Prostate gland (tissue), 2 donors: ENCODE measurements at regions not wholly inside any gene's neighbourhood (a gene's known extent, or its start where the extent isn't known, plus 50 kb on each side); places are given as distances from the start of the nearest gene placed in this dataset.

Experiments
- POLR2A ChIP-seq: fragments of 450-650 bp; IDR thresholded peaks from one replicate; pipeline ENCODE4 v1.6.1; 2016; ENCODE audit warnings: antibody characterized with exemption, mild to moderate bottlenecking
- POLR2AphosphoS5 ChIP-seq: sonication (generic); formaldehyde crosslinking; IDR thresholded peaks from one replicate; pipeline ENCODE4 v1.6.1; 2017; ENCODE audit warnings: antibody characterized with exemption
- TF ChIP-seq, protein P1 (sequence below), 4 experiments: fragments of 200-600 bp in 2 of 4; fragments of 450-650 bp in 2 of 4; sonication (generic) in 2 of 4; IDR thresholded peaks; 1 replicate in 3 of 4; 2 replicates in 1 of 4; pipeline ENCODE4 v1.5.1; 2016 to 2019; ENCODE audit warnings: antibody characterized with exemption in 4 of 4, mild to moderate bottlenecking in 2 of 4, moderate library complexity in 2 of 4

DNA sequence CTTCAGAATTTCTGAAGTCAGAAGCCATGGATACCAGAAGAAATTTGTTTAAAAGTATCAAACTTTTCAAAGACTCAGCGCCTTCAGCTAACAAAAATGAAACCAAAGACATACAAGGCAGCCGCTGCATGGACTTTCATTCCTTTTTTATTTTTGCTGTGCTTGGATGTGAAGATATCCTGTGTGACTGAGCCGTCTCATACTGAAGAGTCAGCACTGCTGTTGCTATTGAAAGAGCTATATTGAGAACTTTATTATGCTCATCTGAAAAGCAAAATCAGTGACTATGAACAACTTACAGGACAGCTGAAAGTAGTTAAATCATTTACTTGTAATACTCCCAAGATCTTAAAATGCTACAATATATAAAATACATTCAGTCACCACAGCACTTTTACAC is 809.2 kb downstream of the NXPH1 start:
- TF ChIP-seq, protein P1, sequence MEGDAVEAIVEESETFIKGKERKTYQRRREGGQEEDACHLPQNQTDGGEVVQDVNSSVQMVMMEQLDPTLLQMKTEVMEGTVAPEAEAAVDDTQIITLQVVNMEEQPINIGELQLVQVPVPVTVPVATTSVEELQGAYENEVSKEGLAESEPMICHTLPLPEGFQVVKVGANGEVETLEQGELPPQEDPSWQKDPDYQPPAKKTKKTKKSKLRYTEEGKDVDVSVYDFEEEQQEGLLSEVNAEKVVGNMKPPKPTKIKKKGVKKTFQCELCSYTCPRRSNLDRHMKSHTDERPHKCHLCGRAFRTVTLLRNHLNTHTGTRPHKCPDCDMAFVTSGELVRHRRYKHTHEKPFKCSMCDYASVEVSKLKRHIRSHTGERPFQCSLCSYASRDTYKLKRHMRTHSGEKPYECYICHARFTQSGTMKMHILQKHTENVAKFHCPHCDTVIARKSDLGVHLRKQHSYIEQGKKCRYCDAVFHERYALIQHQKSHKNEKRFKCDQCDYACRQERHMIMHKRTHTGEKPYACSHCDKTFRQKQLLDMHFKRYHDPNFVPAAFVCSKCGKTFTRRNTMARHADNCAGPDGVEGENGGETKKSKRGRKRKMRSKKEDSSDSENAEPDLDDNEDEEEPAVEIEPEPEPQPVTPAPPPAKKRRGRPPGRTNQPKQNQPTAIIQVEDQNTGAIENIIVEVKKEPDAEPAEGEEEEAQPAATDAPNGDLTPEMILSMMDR (IDR thresholded peaks at IDR 0.05): no peak
- TF ChIP-seq POLR2A: no peak
- TF ChIP-seq POLR2AphosphoS5: no peak
